Uterus (tissue), 3 donors: ENCODE measurements at regions not wholly inside any gene's neighbourhood (a gene's known extent, or its start where the extent isn't known, plus 50 kb on each side); places are given as distances from the start of the nearest gene placed in this dataset.

Experiments used
- DNase-seq, 2 donors: peaks; one replicate each; pipeline ENCODE4 v3.0.0-alpha.2; 2019 to 2020
- H3K27ac ChIP-seq, 2 donors: fragments of 200-600 bp; sonication (generic); 1 replicate in 1 of 2; 2 replicates in 1 of 2; pipeline ENCODE4 v1.5.1; 2016 to 2018
- H3K27me3 ChIP-seq, 2 donors: fragments of 200-600 bp; sonication (generic); one replicate each; pipeline ENCODE4 v1.5.1; 2018 to 2019; ENCODE audit warnings: control low read depth in 1 of 2
- H3K36me3 ChIP-seq, 2 donors: fragments of 200-600 bp; sonication (generic); one replicate each; pipeline ENCODE4 v1.5.1; 2019; ENCODE audit warnings: control low read depth in 1 of 2
- H3K4me1 ChIP-seq, 2 donors: fragments of 200-600 bp; sonication (generic); one replicate each; pipeline ENCODE4 v1.5.1; 2018 to 2019; ENCODE audit warnings: control low read depth in 1 of 2
- H3K4me3 ChIP-seq, 2 donors: fragments of 200-600 bp; sonication (generic); 1 replicate in 1 of 2; 2 replicates in 1 of 2; pipeline ENCODE4 v1.5.1; 2018 to 2019; ENCODE audit warnings: mild to moderate bottlenecking in 1 of 2
- H3K9me3 ChIP-seq, 2 donors: fragments of 200-600 bp; sonication (generic); one replicate each; pipeline ENCODE4 v1.5.1; 2019; ENCODE audit warnings: control low read depth in 1 of 2
- POLR2A ChIP-seq, 2 donors: fragments of 450-650 bp; IDR thresholded peaks; one replicate each; pipeline ENCODE4 v1.6.1; 2016; ENCODE audit warnings: antibody characterized with exemption in 2 of 2, mild to moderate bottlenecking in 1 of 2, moderate library complexity in 1 of 2
- intact Hi-C: fragments of 100-400 bp; cut with DNase I; formaldehyde crosslinking; loops from one replicate; pipeline ENCODE4 v1.15.1; 2023; ENCODE audit warnings: low total_unique reads
- TF ChIP-seq, protein P1 (sequence below), 4 experiments: fragments of 200-600 bp in 2 of 4; fragments of 450-650 bp in 2 of 4; sonication (generic) in 2 of 4; IDR thresholded peaks; one replicate each; pipeline ENCODE4 v1.5.1; 2016 to 2019; ENCODE audit warnings: antibody characterized with exemption in 4 of 4, mild to moderate bottlenecking in 2 of 4, moderate library complexity in 1 of 4
- donor health status: DM: yes; HTN: yes; CAD: no.

DNA sequence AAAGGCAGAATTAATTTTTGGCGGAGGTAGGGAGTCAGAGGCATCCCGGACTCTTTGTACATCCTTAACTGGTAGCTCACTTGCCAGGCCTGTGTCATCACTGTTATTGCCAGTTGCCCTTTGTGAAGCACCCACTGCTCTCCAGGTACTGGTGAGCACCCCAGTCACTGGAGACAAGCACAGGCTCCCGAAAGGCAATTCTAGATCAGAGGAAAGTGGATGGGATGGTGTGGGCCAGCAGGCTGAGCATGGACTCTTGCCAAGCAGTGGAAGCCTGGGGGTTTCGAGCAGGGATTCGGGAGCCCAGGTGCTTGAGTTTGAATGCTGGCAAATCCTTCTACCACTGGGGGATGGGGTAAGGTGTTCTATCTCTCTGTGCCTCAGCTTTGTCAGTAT is 551.1 kb downstream of the MATN1 start:
- DNase-seq, result no peak
- intact Hi-C loops, result no loop called here
- Histone ChIP-seq H3K4me3 (no peak overlapping the region), H3K27me3 (no peaks in the 10 kb centered on the region), H3K27ac (no peak overlapping the region), H3K36me3 (no peaks in the 10 kb centered on the region), H3K4me1 (no peaks in the 10 kb centered on the region), H3K9me3 (no peaks in the 10 kb centered on the region)
- no peak for TF ChIP-seq POLR2A (IDR thresholded peaks at IDR 0.05)
- TF ChIP-seq, protein P1, sequence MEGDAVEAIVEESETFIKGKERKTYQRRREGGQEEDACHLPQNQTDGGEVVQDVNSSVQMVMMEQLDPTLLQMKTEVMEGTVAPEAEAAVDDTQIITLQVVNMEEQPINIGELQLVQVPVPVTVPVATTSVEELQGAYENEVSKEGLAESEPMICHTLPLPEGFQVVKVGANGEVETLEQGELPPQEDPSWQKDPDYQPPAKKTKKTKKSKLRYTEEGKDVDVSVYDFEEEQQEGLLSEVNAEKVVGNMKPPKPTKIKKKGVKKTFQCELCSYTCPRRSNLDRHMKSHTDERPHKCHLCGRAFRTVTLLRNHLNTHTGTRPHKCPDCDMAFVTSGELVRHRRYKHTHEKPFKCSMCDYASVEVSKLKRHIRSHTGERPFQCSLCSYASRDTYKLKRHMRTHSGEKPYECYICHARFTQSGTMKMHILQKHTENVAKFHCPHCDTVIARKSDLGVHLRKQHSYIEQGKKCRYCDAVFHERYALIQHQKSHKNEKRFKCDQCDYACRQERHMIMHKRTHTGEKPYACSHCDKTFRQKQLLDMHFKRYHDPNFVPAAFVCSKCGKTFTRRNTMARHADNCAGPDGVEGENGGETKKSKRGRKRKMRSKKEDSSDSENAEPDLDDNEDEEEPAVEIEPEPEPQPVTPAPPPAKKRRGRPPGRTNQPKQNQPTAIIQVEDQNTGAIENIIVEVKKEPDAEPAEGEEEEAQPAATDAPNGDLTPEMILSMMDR (IDR thresholded peaks at IDR 0.05), result no peak

DNA sequence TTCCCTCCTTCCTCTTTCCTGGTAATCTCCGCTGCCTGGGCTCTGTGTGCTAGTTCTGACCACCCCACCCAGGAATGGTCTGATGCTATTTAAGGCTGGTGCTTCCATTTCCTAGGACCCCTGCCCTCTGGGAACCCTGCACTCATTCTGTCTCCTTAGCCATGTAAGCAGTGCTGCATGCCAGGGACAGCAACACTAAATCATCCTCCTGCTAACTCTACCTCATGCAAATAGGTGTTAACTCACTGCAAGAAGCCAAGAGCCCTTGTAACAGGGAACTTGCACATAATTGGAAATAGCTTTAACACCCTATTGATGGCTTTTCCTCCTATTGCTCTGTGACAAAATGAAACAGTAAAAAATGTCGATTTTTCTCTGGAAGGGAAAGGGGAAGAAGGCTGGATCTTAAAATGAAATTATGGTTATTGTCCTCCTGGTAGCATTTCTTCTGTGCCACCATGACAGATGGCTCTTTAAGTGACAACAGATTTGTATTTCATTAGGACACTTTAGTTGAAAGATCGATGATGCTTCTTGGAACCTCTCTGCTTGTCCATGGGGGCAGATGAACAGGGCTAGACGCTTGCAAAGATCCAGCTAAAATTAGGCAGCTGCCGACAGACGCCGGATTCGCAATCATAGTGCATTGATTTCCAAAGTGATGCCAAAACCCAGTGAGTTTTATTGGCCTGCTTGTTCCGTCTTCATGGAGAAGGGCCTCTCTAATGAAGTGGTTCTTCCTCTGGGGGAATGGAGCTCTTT is 551.7 kb downstream of the MATN1 start:
- TF ChIP-seq POLR2A (IDR thresholded peaks at IDR 0.05), result no peak
- TF ChIP-seq, protein P1 (IDR thresholded peaks at IDR 0.05), result no peak
- Histone ChIP-seq H3K36me3 (no peaks in the 10 kb centered on the region), H3K4me3 (no peak overlapping the region), H3K4me1 (no peaks in the 10 kb centered on the region), H3K27me3 (no peaks in the 10 kb centered on the region), H3K9me3 (no peaks in the 10 kb centered on the region), H3K27ac (no peak overlapping the region)
- intact Hi-C loops, result no loop called here
- no peak for DNase-seq

DNA sequence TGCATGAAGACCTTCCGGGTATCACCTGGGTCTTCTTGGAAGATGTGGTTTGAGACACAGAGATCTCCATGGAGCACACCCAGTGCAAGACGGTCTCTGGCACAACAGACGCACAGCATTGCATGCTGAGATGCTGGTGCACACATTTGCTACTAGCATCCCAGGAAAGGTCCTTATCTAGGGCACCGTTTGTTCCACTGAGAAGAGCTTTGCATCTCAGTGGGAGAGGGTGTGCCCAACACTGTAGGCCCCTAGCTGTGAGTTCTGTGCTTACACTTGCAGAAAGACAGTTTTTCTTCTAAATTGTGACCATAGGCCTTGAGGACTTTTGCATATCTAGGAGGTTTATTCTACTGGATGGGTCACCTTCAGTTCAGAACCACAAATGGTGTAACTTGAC is 554.1 kb downstream of the MATN1 start:
- no peaks in the 10 kb centered on the region for H3K36me3 ChIP-seq
- no peaks in the 10 kb centered on the region for H3K4me1 ChIP-seq
- no peak overlapping the region for H3K27ac ChIP-seq
- H3K9me3 ChIP-seq, result no peaks in the 10 kb centered on the region
- no peak for TF ChIP-seq POLR2A (IDR thresholded peaks at IDR 0.05)
- TF ChIP-seq, protein P1 (IDR thresholded peaks at IDR 0.05), result no peak
- no peaks in the 10 kb centered on the region for H3K27me3 ChIP-seq
- no peak for DNase-seq
- intact Hi-C loops, result no loop called here
- H3K4me3 ChIP-seq, result no peak overlapping the region

DNA sequence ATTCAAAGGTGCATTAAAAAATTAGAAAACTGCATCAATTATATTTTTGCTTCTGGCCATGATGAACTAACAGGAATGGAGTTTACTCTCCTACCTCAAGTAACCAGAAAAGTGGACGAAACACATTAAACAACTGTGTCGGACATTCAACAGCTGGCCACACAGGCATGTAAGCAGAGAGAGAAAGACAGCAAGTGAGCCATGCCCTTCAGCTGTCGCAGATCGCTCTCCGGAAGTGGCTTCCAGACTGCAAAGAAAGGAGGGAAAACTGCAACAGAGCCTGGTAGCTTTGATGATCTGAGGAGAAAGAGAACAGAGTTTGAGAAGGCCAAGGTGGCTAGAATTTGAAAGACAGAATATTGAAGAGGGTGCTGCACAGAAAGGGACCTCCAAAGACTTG is 557.2 kb downstream of the MATN1 start:
- H3K4me3 ChIP-seq, result no peak overlapping the region
- H3K27ac ChIP-seq, result no peak overlapping the region
- no peaks in the 10 kb centered on the region for H3K4me1 ChIP-seq
- no peaks in the 10 kb centered on the region for H3K36me3 ChIP-seq
- H3K27me3 ChIP-seq, result no peaks in the 10 kb centered on the region
- TF ChIP-seq, protein P1 (IDR thresholded peaks at IDR 0.05), result no peak
- TF ChIP-seq POLR2A (IDR thresholded peaks at IDR 0.05), result no peak
- intact Hi-C loops, result no loop called here
- DNase-seq, result no peak
- no peaks in the 10 kb centered on the region for H3K9me3 ChIP-seq

DNA sequence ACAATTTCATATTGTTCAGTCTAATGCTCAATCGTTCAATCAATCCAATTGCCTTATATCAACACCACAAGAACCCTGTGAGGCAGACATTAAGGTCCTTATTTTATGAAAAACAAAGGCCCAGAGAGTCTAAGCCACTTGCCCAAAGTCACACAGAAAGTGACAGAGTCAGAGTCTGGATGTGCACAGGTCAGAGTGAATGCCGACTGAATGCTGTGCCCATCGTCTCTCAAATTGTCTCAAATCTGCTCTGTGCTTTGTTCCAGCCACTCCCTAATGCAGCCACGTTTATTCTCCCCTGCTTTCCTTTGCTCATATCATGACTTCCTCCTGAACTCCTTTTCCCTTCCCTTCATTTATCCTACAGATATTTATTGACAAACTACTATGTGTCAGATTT is 558.3 kb downstream of the MATN1 start:
- TF ChIP-seq POLR2A (IDR thresholded peaks at IDR 0.05), result no peak
- TF ChIP-seq, protein P1 (IDR thresholded peaks at IDR 0.05), result no peak
- H3K36me3 ChIP-seq, result no peaks in the 10 kb centered on the region
- H3K4me3 ChIP-seq, result no peak overlapping the region
- intact Hi-C loops, result no loop called here
- no peaks in the 10 kb centered on the region for H3K27me3 ChIP-seq
- no peak overlapping the region for H3K27ac ChIP-seq
- H3K4me1 ChIP-seq, result no peaks in the 10 kb centered on the region
- DNase-seq, result no peak
- H3K9me3 ChIP-seq, result no peaks in the 10 kb centered on the region
